ENCODE measurements at regions not wholly inside any gene's neighbourhood (a gene's known extent, or its start where the extent isn't known, plus 50 kb on each side); places are given as distances from the start of the nearest gene placed in this dataset.

DNA sequence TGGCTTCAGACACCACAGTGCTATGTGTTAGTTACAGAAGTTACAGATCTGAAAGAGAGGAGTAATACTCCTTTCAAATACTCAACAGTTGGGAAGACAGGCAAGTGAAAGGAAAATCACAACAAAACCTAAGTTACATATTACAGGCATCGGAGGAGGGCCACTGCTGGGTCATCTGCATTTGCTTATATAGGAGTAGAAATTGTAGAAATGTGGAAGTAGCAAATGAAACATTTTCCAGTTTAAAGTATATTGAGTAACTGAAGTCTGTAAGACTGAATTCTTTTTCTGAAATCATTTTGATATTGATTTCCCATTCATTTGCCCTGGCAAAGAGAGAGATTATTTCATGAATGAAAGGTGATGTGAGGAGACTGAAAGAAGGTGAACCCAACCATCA, 201.7 kb downstream of the SPRY1 start:
- no peaks in the 10 kb centered on the region for H3K27me3 ChIP-seq (ENCODE audit: insufficient read depth, low read depth, low read length)
- H4K20me1 ChIP-seq (ENCODE audit: insufficient read depth) = no peaks in the 10 kb centered on the region
- no peak overlapping the region for H2AFZ ChIP-seq (ENCODE audit: low read depth, low read length)
- H3F3A ChIP-seq (ENCODE audit: insufficient read depth, low read length, poor library complexity, severe bottlenecking) = no peaks in the 10 kb centered on the region
- no peaks in the 10 kb centered on the region for H3K79me2 ChIP-seq (replicated peaks; ENCODE audit: insufficient read depth, low read length)
- no peaks in the 10 kb centered on the region for H3K36me3 ChIP-seq (ENCODE audit: insufficient read depth, low read length)
- H3K9me2 ChIP-seq (ENCODE audit: insufficient read depth, low read length) = no peaks in the 10 kb centered on the region
- TF ChIP-seq, protein P1, sequence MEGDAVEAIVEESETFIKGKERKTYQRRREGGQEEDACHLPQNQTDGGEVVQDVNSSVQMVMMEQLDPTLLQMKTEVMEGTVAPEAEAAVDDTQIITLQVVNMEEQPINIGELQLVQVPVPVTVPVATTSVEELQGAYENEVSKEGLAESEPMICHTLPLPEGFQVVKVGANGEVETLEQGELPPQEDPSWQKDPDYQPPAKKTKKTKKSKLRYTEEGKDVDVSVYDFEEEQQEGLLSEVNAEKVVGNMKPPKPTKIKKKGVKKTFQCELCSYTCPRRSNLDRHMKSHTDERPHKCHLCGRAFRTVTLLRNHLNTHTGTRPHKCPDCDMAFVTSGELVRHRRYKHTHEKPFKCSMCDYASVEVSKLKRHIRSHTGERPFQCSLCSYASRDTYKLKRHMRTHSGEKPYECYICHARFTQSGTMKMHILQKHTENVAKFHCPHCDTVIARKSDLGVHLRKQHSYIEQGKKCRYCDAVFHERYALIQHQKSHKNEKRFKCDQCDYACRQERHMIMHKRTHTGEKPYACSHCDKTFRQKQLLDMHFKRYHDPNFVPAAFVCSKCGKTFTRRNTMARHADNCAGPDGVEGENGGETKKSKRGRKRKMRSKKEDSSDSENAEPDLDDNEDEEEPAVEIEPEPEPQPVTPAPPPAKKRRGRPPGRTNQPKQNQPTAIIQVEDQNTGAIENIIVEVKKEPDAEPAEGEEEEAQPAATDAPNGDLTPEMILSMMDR (IDR thresholded peaks at IDR 0.05; ENCODE audit: poor library complexity, severe bottlenecking) = no peak
- TF ChIP-seq REST (IDR thresholded peaks at IDR 0.05; ENCODE audit: borderline replicate concordance) (no peak), EP300 (conservative IDR thresholded peaks at IDR 0.05; ENCODE audit: poor library complexity, severe bottlenecking) (no peak), POLR2AphosphoS5 (IDR thresholded peaks at IDR 0.05) (no peak), RAD21 (conservative IDR thresholded peaks at IDR 0.05) (no peak), MXI1 (conservative IDR thresholded peaks at IDR 0.05; ENCODE audit: poor library complexity, severe bottlenecking) (no peak), SMC3 (conservative IDR thresholded peaks at IDR 0.05; ENCODE audit: poor library complexity) (no peak), EZH2 (IDR thresholded peaks at IDR 0.05; ENCODE audit: borderline replicate concordance, insufficient read depth, low read length, poor library complexity, severe bottlenecking) (no peak)
- H3K9me3 ChIP-seq (ENCODE audit: low read length) = no peaks in the 10 kb centered on the region
- no peak overlapping the region for H3K27ac ChIP-seq (ENCODE audit: low read length)
- H3K4me3 ChIP-seq (ENCODE audit: low read length) = no peak overlapping the region
- no peak overlapping the region for H3K9ac ChIP-seq (ENCODE audit: low read length)
- H3K4me2 ChIP-seq (ENCODE audit: low read length) = no peak overlapping the region

GRCh38 chr4:123599061-123599919, 202.7 kb downstream of the SPRY1 start:
- Histone ChIP-seq H2AFZ (ENCODE audit: low read depth, low read length) (no peak overlapping the region), H3K9me3 (ENCODE audit: low read length) (no peaks in the 10 kb centered on the region), H3K79me2 (replicated peaks; ENCODE audit: insufficient read depth, low read length) (no peaks in the 10 kb centered on the region), H3K9me2 (ENCODE audit: insufficient read depth, low read length) (no peaks in the 10 kb centered on the region), H3K9ac (ENCODE audit: low read length) (no peak overlapping the region), H3F3A (ENCODE audit: insufficient read depth, low read length, poor library complexity, severe bottlenecking) (no peaks in the 10 kb centered on the region), H3K27ac (ENCODE audit: low read length) (no peak overlapping the region), H4K20me1 (ENCODE audit: insufficient read depth) (no peaks in the 10 kb centered on the region), H3K4me2 (ENCODE audit: low read length) (no peak overlapping the region), H3K27me3 (ENCODE audit: insufficient read depth, low read depth, low read length) (no peaks in the 10 kb centered on the region), H3K36me3 (ENCODE audit: insufficient read depth, low read length) (no peaks in the 10 kb centered on the region), H3K4me3 (ENCODE audit: low read length) (no peak overlapping the region)
- TF ChIP-seq TAF1 (IDR thresholded peaks at IDR 0.05; ENCODE audit: low read depth) (no peak), REST (IDR thresholded peaks at IDR 0.05; ENCODE audit: borderline replicate concordance) (no peak), POLR2AphosphoS5 (IDR thresholded peaks at IDR 0.05) (no peak), MXI1 (conservative IDR thresholded peaks at IDR 0.05; ENCODE audit: poor library complexity, severe bottlenecking) (no peak), SMC3 (conservative IDR thresholded peaks at IDR 0.05; ENCODE audit: poor library complexity) (no peak), EZH2 (IDR thresholded peaks at IDR 0.05; ENCODE audit: borderline replicate concordance, insufficient read depth, low read length, poor library complexity, severe bottlenecking) (no peak), EP300 (conservative IDR thresholded peaks at IDR 0.05; ENCODE audit: poor library complexity, severe bottlenecking) (no peak), RAD21 (conservative IDR thresholded peaks at IDR 0.05) (no peak)
- TF ChIP-seq, protein P1 (IDR thresholded peaks at IDR 0.05; ENCODE audit: poor library complexity, severe bottlenecking) = no peak

Data from neural cell (in vitro differentiated cells).